A673 (cell line): ENCODE measurements at regions not wholly inside any gene's neighbourhood (a gene's known extent, or its start where the extent isn't known, plus 50 kb on each side); places are given as distances from the start of the nearest gene placed in this dataset.

Experiments
- CTCF ChIP-seq: fragments of 300-800, 200-600 bp; sonication (generic); conservative IDR thresholded peaks from 2 replicates; pipeline ENCODE4 v1.5.1; 2017; ENCODE audit warnings: low read depth, mild to moderate bottlenecking, antibody characterized with exemption, low read length, moderate library complexity, mixed read lengths
- EZH2 ChIP-seq: fragments of 200-600 bp; sonication (generic); IDR thresholded peaks from 2 replicates; pipeline ENCODE4 v1.6.1; 2017; ENCODE audit warnings: borderline replicate concordance, low read depth, mild to moderate bottlenecking, mixed read lengths, antibody characterized with exemption, low read length; ENCODE audit not compliant: poor library complexity, severe bottlenecking

- TF ChIP-seq CTCF (no peak), EZH2 (no peak)
Observed at GRCh38 chr1:108051631-108052377, 86.8 kb upstream of the VAV3 start.
